Psoas muscle (tissue), 7 donors: ENCODE measurements at regions not wholly inside any gene's neighbourhood (a gene's known extent, or its start where the extent isn't known, plus 50 kb on each side); places are given as distances from the start of the nearest gene placed in this dataset.
"Not testable (repeated sequence)": the region's sequence is repeated elsewhere in the genome, so short reads cannot be mapped to it uniquely, and the experiment has no call there.

Experiments
- ATAC-seq, 4 donors: fragments of 200-7000 bp; cut with Tn5 transposase; one replicate each; pipeline ENCODE4 v1.9.1; 2020; ENCODE audit warnings: moderate library complexity in 3 of 4, mild to moderate bottlenecking in 2 of 4
- DNase-seq, 2 donors: peaks; one replicate each; pipeline ENCODE4 v3.0.0-alpha.2; 2020
- H3K27ac ChIP-seq: fragments of 200-600 bp; one replicate; pipeline ENCODE4 v1.8.0; 2022
- H3K27me3 ChIP-seq, 3 donors: fragments of 200-600 bp in 1 of 3; one replicate each; pipeline versions ENCODE4 v1.6.1 to v1.8.0; 2013 to 2022; ENCODE audit warnings: low read length in 2 of 3, mild to moderate bottlenecking in 2 of 3, moderate library complexity in 1 of 3; ENCODE audit not compliant: insufficient read depth in 3 of 3
- H3K36me3 ChIP-seq, 2 donors: fragments of 200-600 bp in 1 of 2; one replicate each; pipeline versions ENCODE4 v1.6.1 to v1.8.0; 2013 to 2022; ENCODE audit warnings: low read depth in 1 of 2, mild to moderate bottlenecking in 1 of 2, moderate library complexity in 1 of 2; ENCODE audit not compliant: insufficient read depth in 1 of 2
- H3K4me1 ChIP-seq: fragments of 200-600 bp; one replicate; pipeline ENCODE4 v1.8.0; 2022
- H3K4me3 ChIP-seq: fragments of 200-600 bp; one replicate; pipeline ENCODE4 v1.8.0; 2022; ENCODE audit warnings: mild to moderate bottlenecking
- H3K9me3 ChIP-seq: fragments of 200-600 bp; one replicate; pipeline ENCODE4 v1.8.0; 2022
- WGBS, 3 donors: extraction: QIAGEN DNeasy Blood & Tissue Kit; methylation state at CpG; one replicate each; pipeline versions ENCODE4 v1.1.6 to v1.1.7; 2013; 5-methylcytosine and 5-hydroxymethylcytosine counted together
- intact Hi-C, 2 donors: fragments of 100-400 bp; cut with DNase I; formaldehyde crosslinking; loops; one replicate each; pipeline versions ENCODE4 v1.11.0 to v1.14.2; 2022
- TF ChIP-seq, protein P1 (sequence below): fragments of 200-600 bp; IDR thresholded peaks from one replicate; pipeline ENCODE4 v1.8.0; 2022; ENCODE audit warnings: antibody characterized with exemption
- donor health status: healthy with polysubstance abuse.
- donor health status: DM: no; HTN: no; CAD: no; lungs with moderate emphysema.
- donor health status: Bipolar disorder and iron deficiency.
- donor health status: healthy.
- donor health status: DM: yes; HTN: yes; CAD: no.
- donor health status: DM: no; HTN: no; CAD: no.
- donor health status: DM: yes; HTN: yes; CAD: no.

DNA sequence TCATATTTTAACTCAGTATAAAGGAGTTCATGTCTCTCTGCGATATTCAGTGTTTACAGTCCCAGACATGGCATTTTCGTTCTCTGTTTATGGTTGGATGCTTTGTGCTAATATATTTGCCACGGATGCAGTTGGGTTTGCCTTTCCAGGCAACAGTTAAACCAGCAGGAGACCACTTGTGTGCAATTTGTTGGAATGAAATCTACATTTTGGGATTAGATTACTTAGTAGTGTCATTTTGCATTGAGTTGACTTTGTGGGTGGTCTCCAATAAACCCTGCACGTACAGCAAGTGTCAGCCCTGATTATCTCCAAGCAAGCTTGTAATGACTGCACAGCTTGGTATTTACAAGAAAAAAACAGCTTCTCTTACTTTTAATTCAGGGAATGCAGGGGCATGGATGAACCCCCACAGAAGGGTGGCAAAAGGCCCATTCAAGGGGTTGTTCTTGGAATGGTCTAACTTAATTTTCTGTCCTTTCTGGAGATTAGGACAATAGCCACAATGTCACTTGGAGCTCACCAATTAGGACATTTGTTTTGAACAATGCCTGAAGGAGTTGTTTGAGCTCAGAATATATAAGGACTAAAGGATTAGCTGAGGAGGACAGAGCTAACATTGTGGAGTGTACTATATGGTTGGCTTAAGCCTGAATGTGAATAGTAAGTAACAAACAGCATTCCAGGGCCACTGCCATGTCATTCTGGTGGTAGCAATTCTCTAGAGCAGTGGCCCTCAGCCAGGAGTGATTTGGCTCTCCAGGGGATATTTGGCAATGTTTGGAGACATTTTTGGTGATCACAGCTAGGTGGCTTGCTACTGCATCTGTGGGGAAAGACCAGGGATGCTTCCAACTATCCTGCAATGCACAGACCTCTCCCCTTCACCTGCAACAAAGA, 121.5 kb downstream of the SLC4A3 start:
- H3K9me3 ChIP-seq = no peaks in the 10 kb centered on the region
- H3K27ac ChIP-seq = no peak overlapping the region
- WGBS, 3 donors = 44 to 61% (median 47%) methylated on average over 4 of the region's 4 CpGs
- no peaks in the 10 kb centered on the region for H3K36me3 ChIP-seq
- TF ChIP-seq, protein P1, sequence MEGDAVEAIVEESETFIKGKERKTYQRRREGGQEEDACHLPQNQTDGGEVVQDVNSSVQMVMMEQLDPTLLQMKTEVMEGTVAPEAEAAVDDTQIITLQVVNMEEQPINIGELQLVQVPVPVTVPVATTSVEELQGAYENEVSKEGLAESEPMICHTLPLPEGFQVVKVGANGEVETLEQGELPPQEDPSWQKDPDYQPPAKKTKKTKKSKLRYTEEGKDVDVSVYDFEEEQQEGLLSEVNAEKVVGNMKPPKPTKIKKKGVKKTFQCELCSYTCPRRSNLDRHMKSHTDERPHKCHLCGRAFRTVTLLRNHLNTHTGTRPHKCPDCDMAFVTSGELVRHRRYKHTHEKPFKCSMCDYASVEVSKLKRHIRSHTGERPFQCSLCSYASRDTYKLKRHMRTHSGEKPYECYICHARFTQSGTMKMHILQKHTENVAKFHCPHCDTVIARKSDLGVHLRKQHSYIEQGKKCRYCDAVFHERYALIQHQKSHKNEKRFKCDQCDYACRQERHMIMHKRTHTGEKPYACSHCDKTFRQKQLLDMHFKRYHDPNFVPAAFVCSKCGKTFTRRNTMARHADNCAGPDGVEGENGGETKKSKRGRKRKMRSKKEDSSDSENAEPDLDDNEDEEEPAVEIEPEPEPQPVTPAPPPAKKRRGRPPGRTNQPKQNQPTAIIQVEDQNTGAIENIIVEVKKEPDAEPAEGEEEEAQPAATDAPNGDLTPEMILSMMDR = no peak
- no peaks in the 10 kb centered on the region for H3K27me3 ChIP-seq
- no peak for ATAC-seq
- DNase-seq = no peak
- no peak overlapping the region for H3K4me3 ChIP-seq
- no peaks in the 10 kb centered on the region for H3K4me1 ChIP-seq
- intact Hi-C loops = loop anchor here in 1 of 2 donors (10.0 kb wide), 1 partner anchor 86 kb away; no protein-coding TSS in a partner anchor

DNA sequence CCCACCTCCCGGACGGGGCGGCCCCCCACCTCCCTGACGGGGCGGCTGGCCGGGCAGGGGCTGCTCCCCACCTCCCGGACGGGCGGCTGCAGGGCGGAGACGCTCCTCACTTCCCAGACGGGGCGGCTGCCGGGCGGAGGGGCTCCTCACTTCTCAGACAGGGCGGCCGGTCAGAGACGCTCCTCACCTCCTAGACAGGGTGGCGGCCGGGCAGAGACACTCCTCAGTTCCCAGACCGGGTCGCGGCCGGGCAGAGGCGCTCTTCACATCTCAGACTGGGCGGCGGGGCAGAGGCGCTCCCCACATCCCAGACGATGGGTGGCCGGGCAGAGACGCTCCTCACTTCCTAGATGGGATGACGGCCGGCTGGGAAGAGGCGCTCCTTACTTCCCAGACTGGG, 123.7 kb downstream of the SLC4A3 start:
- 97% methylated on average over 32 to 34 of the region's 34 CpGs for WGBS, 3 donors
- H3K9me3 ChIP-seq, intact Hi-C loops, H3K36me3 ChIP-seq, ATAC-seq, H3K27ac ChIP-seq, DNase-seq, H3K27me3 ChIP-seq, H3K4me3 ChIP-seq, H3K4me1 ChIP-seq: not testable (repeated sequence)

DNA sequence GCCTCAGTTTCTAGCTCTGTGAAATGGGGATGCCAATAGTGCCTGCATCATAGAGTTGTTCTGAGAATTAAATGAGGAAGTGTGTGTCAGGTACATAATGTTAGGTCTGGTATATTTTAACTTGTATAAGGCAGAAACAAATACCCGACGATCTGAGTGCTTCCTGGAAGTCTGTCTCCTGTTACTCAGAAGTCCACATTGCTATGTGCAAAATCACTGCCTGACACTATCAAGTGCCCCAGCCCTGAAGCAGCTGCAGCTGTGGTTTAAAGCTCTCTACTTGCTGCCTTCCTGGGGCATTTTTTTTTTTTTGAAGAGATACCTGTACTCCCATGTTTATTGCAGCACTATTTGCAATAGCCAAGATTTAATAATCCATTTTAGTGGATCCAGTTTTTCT, 125.3 kb downstream of the SLC4A3 start:
- intact Hi-C loops = no loop called here
- ATAC-seq = peak in 1 of 4 donors; percentile 64

DNA sequence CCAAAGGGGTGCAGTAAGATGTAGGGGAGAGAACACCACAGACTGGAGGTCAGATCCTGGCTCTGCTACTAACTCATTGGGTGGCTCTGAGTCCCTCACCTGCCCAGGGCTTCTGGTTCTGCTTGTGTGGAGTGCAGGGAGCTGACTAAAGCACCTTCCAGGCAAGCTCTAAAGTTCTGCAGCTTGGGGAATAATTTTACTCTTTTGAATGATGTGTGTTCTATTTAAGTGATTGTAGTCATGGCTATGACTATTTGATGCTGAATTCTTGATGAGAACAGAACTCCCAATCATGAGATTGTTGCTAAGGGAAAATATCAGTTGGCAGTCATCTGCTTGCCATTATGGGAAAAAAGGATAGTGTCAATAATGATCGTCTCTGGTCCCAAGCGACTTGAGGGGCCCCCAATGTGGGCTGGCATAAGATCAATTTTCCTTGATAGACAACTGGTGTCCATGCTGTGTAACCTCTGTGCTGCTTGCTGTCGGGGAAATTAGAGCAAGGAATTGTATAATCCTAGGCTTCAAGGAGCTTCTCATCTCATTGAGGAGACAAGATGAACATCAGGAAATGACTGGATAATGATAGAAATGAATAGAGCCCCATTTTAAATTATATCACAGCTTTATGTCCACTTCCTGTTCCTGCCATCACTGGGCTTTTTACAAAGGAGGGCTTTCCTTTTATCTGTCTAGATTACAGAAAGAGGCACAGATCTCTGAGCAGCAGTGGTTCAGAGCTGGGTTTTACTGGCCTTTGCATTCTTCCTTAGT, 131.7 kb downstream of the SLC4A3 start:
- Histone ChIP-seq H3K36me3 (no peaks in the 10 kb centered on the region), H3K9me3 (no peaks in the 10 kb centered on the region), H3K27me3 (no peaks in the 10 kb centered on the region), H3K4me1 (no peaks in the 10 kb centered on the region), H3K4me3 (no peak overlapping the region), H3K27ac (no peak overlapping the region)
- intact Hi-C loops = no loop called here
- no peak for DNase-seq
- 63 to 70% (median 65%) methylated on average over 3 of the region's 3 CpGs for WGBS, 3 donors
- ATAC-seq = no peak
- TF ChIP-seq, protein P1 = no peak

More for the DNA sequence above, 125.3 kb downstream of the SLC4A3 start:
- Histone ChIP-seq H3K27ac (no peak overlapping the region), H3K36me3 (no peaks in the 10 kb centered on the region), H3K9me3 (no peaks in the 10 kb centered on the region), H3K4me3 (no peak overlapping the region), H3K4me1 (no peaks in the 10 kb centered on the region), H3K27me3 (no peaks in the 10 kb centered on the region)
- TF ChIP-seq, protein P1 = no peak
- no peak for DNase-seq
- 24 to 32% (median 25%) methylated on average over 2 of the region's 2 CpGs for WGBS, 3 donors

DNA sequence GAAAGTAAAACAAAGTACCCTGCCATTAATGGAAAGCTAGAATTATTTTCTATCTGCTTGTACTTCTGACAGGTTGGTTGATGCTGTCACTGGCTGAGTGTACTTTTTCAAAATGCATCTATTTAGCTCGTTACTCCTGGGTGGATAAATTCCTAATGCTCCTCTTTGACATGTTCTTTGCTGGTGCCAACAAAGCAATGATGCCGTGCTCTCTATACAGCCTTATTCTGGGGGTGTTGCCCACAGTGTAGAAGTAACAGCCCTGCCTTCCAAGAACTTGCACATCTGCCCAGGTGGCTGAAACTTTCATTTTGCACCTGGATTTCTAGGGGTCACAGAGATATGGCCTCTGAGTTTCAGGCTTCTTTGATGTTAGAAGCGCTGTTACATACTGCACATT, 132.4 kb downstream of the SLC4A3 start:
- H3K36me3 ChIP-seq = no peaks in the 10 kb centered on the region
- TF ChIP-seq, protein P1 = no peak
- DNase-seq (no peak), ATAC-seq (no peak)
- H3K27ac ChIP-seq = no peak overlapping the region
- no peaks in the 10 kb centered on the region for H3K27me3 ChIP-seq
- no peaks in the 10 kb centered on the region for H3K4me1 ChIP-seq
- H3K4me3 ChIP-seq = no peak overlapping the region
- intact Hi-C loops = no loop called here
- WGBS, 3 donors = 69 to 83% (median 83%) methylated on average over 3 of the region's 3 CpGs
- no peaks in the 10 kb centered on the region for H3K9me3 ChIP-seq
